Endothelial cell of umbilical vein (primary cell): ENCODE measurements at regions not wholly inside any gene's neighbourhood (a gene's known extent, or its start where the extent isn't known, plus 50 kb on each side); places are given as distances from the start of the nearest gene placed in this dataset.

ENCODE experiments used
- BruUV-seq: library from RNA; stranded (reverse); fragments of 400-500 nt; replicated peaks from 2 replicates; lab custom pipeline; 2021; lab: Mats Ljungman, UMichigan
- CTCF ChIA-PET: fragments of 300-600, 350-600 bp; sonication (Branson Sonifier 250); formaldehyde crosslinking; loops from one replicate; lab custom pipeline; 2021; ENCODE audit warnings: antibody characterized with exemption, inconsistent platforms; lab: Charles Lee
- POLR2A ChIA-PET: fragments of 300-600, 350-600 bp; sonication (Branson Sonifier 250); formaldehyde crosslinking; loops from one replicate; lab custom pipeline; 2021; ENCODE audit warnings: antibody characterized with exemption, inconsistent platforms; lab: Charles Lee
- DNase-seq: peaks from one replicate; pipeline ENCODE4 v3.0.0-alpha.2; 2011; ENCODE audit warnings: low read depth, low spot score
- FAIRE-seq: peaks from 2 replicates; lab custom pipeline; 2011; peaks lifted over from hg19 to GRCh38; lab: Jason Lieb, UNC
- H2AFZ ChIP-seq: 2 replicates; pipeline ENCODE4 v1.6.0; 2012; ENCODE audit warnings: low read depth, low read length, control low read depth, inconsistent platforms
- H3K27ac ChIP-seq: 2 replicates; pipeline ENCODE4 v1.5.1; 2011; ENCODE audit warnings: low read depth, mild to moderate bottlenecking, control low read depth, low read length, moderate library complexity; ENCODE audit not compliant: insufficient read depth
- H3K27me3 ChIP-seq, 2 experiments: 2 replicates each; pipeline versions ENCODE4 v1.6.0 to v1.6.1; 2011; ENCODE audit warnings: low read length in 2 of 2, mixed read lengths in 1 of 2; ENCODE audit not compliant: control insufficient read depth in 2 of 2, insufficient read depth in 2 of 2
- H3K36me3 ChIP-seq, 2 experiments: 2 replicates in 1 of 2; 3 replicates in 1 of 2; pipeline ENCODE4 v1.5.1; 2011; ENCODE audit warnings: low read length in 2 of 2, mild to moderate bottlenecking in 1 of 2, moderate library complexity in 1 of 2; ENCODE audit not compliant: control insufficient read depth in 2 of 2, insufficient read depth in 2 of 2; ENCODE audit errors: extremely low read depth in 1 of 2
- H3K4me1 ChIP-seq: 3 replicates; pipeline ENCODE4 v1.5.1; 2011; ENCODE audit warnings: mild to moderate bottlenecking, low read length; ENCODE audit not compliant: control insufficient read depth, insufficient read depth; ENCODE audit errors: extremely low read depth
- H3K4me2 ChIP-seq: 2 replicates; pipeline ENCODE4 v1.6.1; 2011; ENCODE audit warnings: low read length, control low read depth, mixed read lengths; ENCODE audit not compliant: insufficient read depth
- H3K4me3 ChIP-seq, 3 experiments: fragments of 200-600 bp in 1 of 3; sonication (generic), shearing (Covaris generic) in 1 of 3; replicated peaks in 1 of 3; 2 replicates each; pipeline ENCODE4 v1.5.1; 2011 to 2016; ENCODE audit warnings: control low read depth in 3 of 3, low read length in 3 of 3, mild to moderate bottlenecking in 2 of 3, inconsistent platforms in 1 of 3, low read depth in 1 of 3, moderate library complexity in 1 of 3; ENCODE audit not compliant: insufficient read depth in 1 of 3
- H3K79me2 ChIP-seq: 2 replicates; pipeline ENCODE4 v1.6.0; 2012; ENCODE audit warnings: low read length, inconsistent platforms; ENCODE audit not compliant: control insufficient read depth, insufficient read depth
- H3K9ac ChIP-seq: replicated peaks from 2 replicates; pipeline ENCODE3; 2011; ENCODE audit warnings: low read length, control low read depth; ENCODE audit not compliant: insufficient read depth; ENCODE audit errors: extremely low read depth
- H3K9me1 ChIP-seq: replicated peaks from 3 replicates; pipeline ENCODE4 v1.6.0; 2011; ENCODE audit warnings: mild to moderate bottlenecking, low read length; ENCODE audit not compliant: control insufficient read depth, insufficient read depth; ENCODE audit errors: extremely low read depth
- H3K9me3 ChIP-seq: replicated peaks from 2 replicates; pipeline ENCODE4 v1.5.1; 2012; ENCODE audit warnings: low read length, inconsistent platforms; ENCODE audit not compliant: control insufficient read depth, insufficient read depth
- H4K20me1 ChIP-seq: replicated peaks from 2 replicates; pipeline ENCODE3; 2011; ENCODE audit warnings: mild to moderate bottlenecking, low read length; ENCODE audit not compliant: control insufficient read depth, insufficient read depth; ENCODE audit errors: extremely low read depth
- CTCF ChIP-seq, 2 donors: IDR thresholded peaks; 1 replicate in 1 of 2; 2 replicates in 1 of 2; pipeline ENCODE4 v1.5.1; 2011; ENCODE audit warnings: low read length in 2 of 2, mild to moderate bottlenecking in 2 of 2, moderate library complexity in 2 of 2, control low read depth in 1 of 2, inconsistent platforms in 1 of 2, low read depth in 1 of 2; ENCODE audit not compliant: insufficient read depth in 1 of 2; ENCODE audit errors: extremely low read depth in 1 of 2
- EZH2 ChIP-seq: IDR thresholded peaks from 2 replicates; pipeline ENCODE4 v1.6.1; 2012; ENCODE audit warnings: borderline replicate concordance, low read depth, mild to moderate bottlenecking, moderate library complexity, low read length, inconsistent platforms; ENCODE audit not compliant: severe bottlenecking
- FOS ChIP-seq: IDR thresholded peaks from 2 replicates; pipeline ENCODE4 v1.6.1; 2011; ENCODE audit warnings: mild to moderate bottlenecking, low read length, moderate library complexity, borderline replicate concordance; ENCODE audit not compliant: insufficient read depth
- GATA2 ChIP-seq: IDR thresholded peaks from 2 replicates; pipeline ENCODE4 v1.7.0; 2011; ENCODE audit warnings: low read depth, mild to moderate bottlenecking, moderate library complexity, mixed read lengths, low read length; ENCODE audit not compliant: insufficient read length, insufficient read depth
- JUN ChIP-seq: IDR thresholded peaks from 2 replicates; pipeline ENCODE4 v1.6.1; 2011; ENCODE audit warnings: borderline replicate concordance, low read depth; ENCODE audit not compliant: insufficient read length, insufficient read depth
- MAX ChIP-seq: IDR thresholded peaks from 2 replicates; pipeline ENCODE4 v1.6.1; 2011; ENCODE audit not compliant: insufficient read depth, insufficient read length
- MYC ChIP-seq: IDR thresholded peaks from one replicate; pipeline ENCODE4 v1.6.1; 2011; ENCODE audit warnings: mild to moderate bottlenecking, low read depth, low read length
- POLR2A ChIP-seq: IDR thresholded peaks from 2 replicates; pipeline ENCODE4 v1.6.1; 2012; ENCODE audit warnings: low read depth, mild to moderate bottlenecking, control low read depth, low read length
- POLR2AphosphoS5 ChIP-seq: IDR thresholded peaks from 2 replicates; pipeline ENCODE4 v1.6.1; 2012; ENCODE audit warnings: low read depth, mild to moderate bottlenecking, control low read depth, low read length, moderate library complexity; ENCODE audit not compliant: insufficient read depth
- dilution Hi-C: fragments of 300-500 bp; cut with MboI; formaldehyde crosslinking; loops from one replicate; pipeline ENCODE4 v1.15.0; 2019; ENCODE audit warnings: low sequenced_read_pairs; ENCODE audit not compliant: extremely low pct_ligation_motif_present
- intact Hi-C: fragments of 100-400 bp; cut with micrococcal nuclease; formaldehyde crosslinking; loops from one replicate; pipeline ENCODE4 v1.10.0; 2022

GRCh38 chrX:145729635-145730034 lies 88.0 kb upstream of the SLITRK2 start:
- no peak for DNase-seq
- no peaks in the 10 kb centered on the region for H4K20me1 ChIP-seq
- dilution Hi-C loops: no loop called here
- no peaks in the 10 kb centered on the region for H3K4me1 ChIP-seq
- no peaks in the 10 kb centered on the region for H3K36me3 ChIP-seq
- H3K9ac ChIP-seq: no peak overlapping the region
- H3K4me2 ChIP-seq: no peak overlapping the region
- POLR2A ChIA-PET: no interaction called here
- H3K9me1 ChIP-seq: no peaks in the 10 kb centered on the region
- intact Hi-C loops: no loop called here
- CTCF ChIA-PET: no interaction called here
- TF ChIP-seq POLR2A (no peak), MYC (no peak), MAX (no peak), POLR2AphosphoS5 (no peak), EZH2 (no peak), JUN (no peak), CTCF (IDR thresholded peaks at IDR 0.05; ENCODE audit: extremely low read depth in 1 of 2, insufficient read depth in 1 of 2, low read depth in 1 of 2, low read length in 2 of 2) (no peak), GATA2 (no peak), FOS (no peak)
- no peak overlapping the region for H3K4me3 ChIP-seq
- no peak for FAIRE-seq
- H3K9me3 ChIP-seq: no peaks in the 10 kb centered on the region
- H2AFZ ChIP-seq: no peak overlapping the region
- H3K27ac ChIP-seq: no peak overlapping the region
- BruUV-seq: no TSS peak
- H3K27me3 ChIP-seq: no peaks in the 10 kb centered on the region
- no peaks in the 10 kb centered on the region for H3K79me2 ChIP-seq
